Body of pancreas (tissue), 4 donors: ENCODE measurements at regions not wholly inside any gene's neighbourhood (a gene's known extent, or its start where the extent isn't known, plus 50 kb on each side); places are given as distances from the start of the nearest gene placed in this dataset.

Experiments used
- POLR2A ChIP-seq, 3 donors: fragments of 450-650 bp; IDR thresholded peaks; one replicate each; pipeline ENCODE4 v1.6.1; 2016; ENCODE audit warnings: antibody characterized with exemption in 3 of 3, mild to moderate bottlenecking in 2 of 3
- TF ChIP-seq, protein P1 (sequence below), 7 experiments: fragments of 450-650 bp in 4 of 7; fragments of 200-600 bp in 3 of 7; sonication (generic) in 3 of 7; IDR thresholded peaks; one replicate each; pipeline ENCODE4 v1.5.1; 2016 to 2019; ENCODE audit warnings: antibody characterized with exemption in 7 of 7

DNA sequence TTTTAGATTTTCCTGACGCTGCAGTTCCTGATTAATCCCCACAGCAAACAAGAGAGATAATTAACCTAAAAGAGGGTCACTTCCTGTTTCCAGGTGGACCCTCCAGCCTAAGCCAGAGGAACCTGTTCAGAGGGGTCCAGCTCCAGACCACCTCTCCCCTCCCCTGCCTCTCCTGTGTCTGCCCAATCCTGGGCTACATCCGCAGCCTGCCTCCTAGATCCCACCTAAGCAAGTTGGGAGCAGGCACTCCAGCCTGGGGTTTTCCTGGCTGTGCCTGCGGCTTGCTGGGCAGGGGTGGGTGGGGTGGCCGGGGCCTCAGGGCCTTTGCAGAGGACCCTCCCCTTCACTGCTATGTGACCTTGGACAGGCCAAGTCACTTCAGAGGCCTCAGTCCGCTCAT is 178.6 kb upstream of the LINGO1 start:
- TF ChIP-seq, protein P1, sequence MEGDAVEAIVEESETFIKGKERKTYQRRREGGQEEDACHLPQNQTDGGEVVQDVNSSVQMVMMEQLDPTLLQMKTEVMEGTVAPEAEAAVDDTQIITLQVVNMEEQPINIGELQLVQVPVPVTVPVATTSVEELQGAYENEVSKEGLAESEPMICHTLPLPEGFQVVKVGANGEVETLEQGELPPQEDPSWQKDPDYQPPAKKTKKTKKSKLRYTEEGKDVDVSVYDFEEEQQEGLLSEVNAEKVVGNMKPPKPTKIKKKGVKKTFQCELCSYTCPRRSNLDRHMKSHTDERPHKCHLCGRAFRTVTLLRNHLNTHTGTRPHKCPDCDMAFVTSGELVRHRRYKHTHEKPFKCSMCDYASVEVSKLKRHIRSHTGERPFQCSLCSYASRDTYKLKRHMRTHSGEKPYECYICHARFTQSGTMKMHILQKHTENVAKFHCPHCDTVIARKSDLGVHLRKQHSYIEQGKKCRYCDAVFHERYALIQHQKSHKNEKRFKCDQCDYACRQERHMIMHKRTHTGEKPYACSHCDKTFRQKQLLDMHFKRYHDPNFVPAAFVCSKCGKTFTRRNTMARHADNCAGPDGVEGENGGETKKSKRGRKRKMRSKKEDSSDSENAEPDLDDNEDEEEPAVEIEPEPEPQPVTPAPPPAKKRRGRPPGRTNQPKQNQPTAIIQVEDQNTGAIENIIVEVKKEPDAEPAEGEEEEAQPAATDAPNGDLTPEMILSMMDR (IDR thresholded peaks at IDR 0.05): no peak
- TF ChIP-seq POLR2A (IDR thresholded peaks at IDR 0.05): no peak
